IMR-90 (cell line): ENCODE measurements at regions not wholly inside any gene's neighbourhood (a gene's known extent, or its start where the extent isn't known, plus 50 kb on each side); places are given as distances from the start of the nearest gene placed in this dataset.

Experiments used
- ATAC-seq: fragments of 200-7000 bp; cut with Tn5 transposase; 2 replicates; pipeline ENCODE4 v1.9.1; 2020; ENCODE audit warnings: low read depth, mild to moderate bottlenecking, moderate library complexity
- BruUV-seq: library from RNA; stranded (reverse); fragments of 400-500 nt; replicated peaks from 2 replicates; lab custom pipeline; 2021; lab: Mats Ljungman, UMichigan
- CTCF ChIA-PET: fragments of 300-600 bp; formaldehyde crosslinking; extraction: SDS; loops from one replicate; lab custom pipeline; 2021; ENCODE audit warnings: antibody characterized with exemption; lab: Yijun Ruan, JAX
- POLR2A ChIA-PET: fragments of 300-600 bp; sonication (Branson Sonifier 250); formaldehyde crosslinking; loops from one replicate; lab custom pipeline; 2022; ENCODE audit warnings: antibody characterized with exemption; ENCODE audit not compliant: unreplicated experiment; lab: Charles Lee
- DNase-seq: peaks from one replicate; pipeline ENCODE4 v3.0.0; 2013
- H2AFZ ChIP-seq: replicated peaks from 2 replicates; pipeline ENCODE3; 2013; ENCODE audit warnings: low read length, mild to moderate bottlenecking; ENCODE audit not compliant: poor library complexity
- H2AK5ac ChIP-seq: 2 replicates; pipeline ENCODE4 v1.6.1; 2013; ENCODE audit warnings: low read depth, low read length, inconsistent platforms
- H2AK9ac ChIP-seq: replicated peaks from 2 replicates; pipeline ENCODE3; 2013; ENCODE audit warnings: mild to moderate bottlenecking, low read depth, low read length, moderate library complexity; ENCODE audit not compliant: poor library complexity
- H2BK120ac ChIP-seq: 2 replicates; pipeline ENCODE4 v1.6.1; 2013; ENCODE audit warnings: low read depth, low read length, inconsistent platforms
- H2BK15ac ChIP-seq: 3 replicates; pipeline ENCODE4 v1.6.1; 2013; ENCODE audit warnings: low read depth, low read length, inconsistent platforms
- H2BK20ac ChIP-seq: 2 replicates; pipeline ENCODE4 v1.6.1; 2013; ENCODE audit warnings: low read depth, mild to moderate bottlenecking, inconsistent platforms, low read length, moderate library complexity
- H2BK5ac ChIP-seq: 2 replicates; pipeline ENCODE4 v1.6.1; 2013; ENCODE audit warnings: mild to moderate bottlenecking, low read depth, low read length, inconsistent platforms; ENCODE audit not compliant: poor library complexity, severe bottlenecking
- H3K14ac ChIP-seq: replicated peaks from 2 replicates; pipeline ENCODE4 v1.6.1; 2013; ENCODE audit warnings: low read depth, low read length, inconsistent platforms
- H3K18ac ChIP-seq: 2 replicates; pipeline ENCODE4 v1.6.1; 2013; ENCODE audit warnings: low read depth, low read length, control low read depth
- H3K23ac ChIP-seq: 2 replicates; pipeline ENCODE4 v1.6.1; 2013; ENCODE audit warnings: low read depth, low read length, inconsistent platforms
- H3K27ac ChIP-seq: 2 replicates; pipeline ENCODE4 v1.5.1; 2013; ENCODE audit warnings: mild to moderate bottlenecking, control low read depth, low read length; ENCODE audit not compliant: insufficient read depth
- H3K27me3 ChIP-seq: 2 replicates; pipeline ENCODE4 v1.6.1; 2013; ENCODE audit warnings: low read length; ENCODE audit not compliant: control insufficient read depth, insufficient read depth
- H3K36me3 ChIP-seq: 2 replicates; pipeline ENCODE4 v1.6.1; 2013; ENCODE audit warnings: low read length, mixed read lengths; ENCODE audit not compliant: control insufficient read depth, insufficient read depth
- H3K4ac ChIP-seq: 2 replicates; pipeline ENCODE4 v1.6.1; 2013; ENCODE audit warnings: low read depth, low read length, inconsistent platforms
- H3K4me1 ChIP-seq: 2 replicates; pipeline ENCODE4 v1.6.1; 2013; ENCODE audit warnings: low read length, mixed read lengths; ENCODE audit not compliant: control insufficient read depth, insufficient read depth
- H3K4me2 ChIP-seq: 2 replicates; pipeline ENCODE4 v1.6.1; 2013; ENCODE audit warnings: low read depth, mild to moderate bottlenecking, control low read depth, low read length, moderate library complexity
- H3K4me3 ChIP-seq: 2 replicates; pipeline ENCODE4 v1.5.1; 2013; ENCODE audit warnings: low read depth, mild to moderate bottlenecking, control low read depth, low read length, moderate library complexity; ENCODE audit not compliant: insufficient read depth
- H3K56ac ChIP-seq: 2 replicates; pipeline ENCODE4 v1.6.1; 2013; ENCODE audit warnings: low read length, inconsistent platforms; ENCODE audit not compliant: insufficient read depth; ENCODE audit errors: extremely low read depth
- H3K79me1 ChIP-seq, 2 experiments: 2 replicates each; pipeline ENCODE4 v1.6.1; 2013; ENCODE audit warnings: low read length in 2 of 2, inconsistent platforms in 1 of 2, low read depth in 1 of 2
- H3K9ac ChIP-seq: 2 replicates; pipeline ENCODE4 v1.6.1; 2013; ENCODE audit warnings: low read depth, low read length, control low read depth
- H3K9me1 ChIP-seq: 2 replicates; pipeline ENCODE4 v1.6.1; 2013; ENCODE audit warnings: low read length, inconsistent platforms; ENCODE audit not compliant: insufficient read depth
- H3K9me3 ChIP-seq: 2 replicates; pipeline ENCODE4 v1.6.1; 2013; ENCODE audit warnings: low read length; ENCODE audit not compliant: control insufficient read depth, insufficient read depth
- H4K20me1 ChIP-seq: 2 replicates; pipeline ENCODE4 v1.6.1; 2013; ENCODE audit warnings: low read length, inconsistent platforms; ENCODE audit not compliant: insufficient read depth
- H4K5ac ChIP-seq: 2 replicates; pipeline ENCODE4 v1.6.1; 2013; ENCODE audit warnings: mild to moderate bottlenecking, low read depth, low read length, control low read depth
- H4K8ac ChIP-seq, 2 experiments: 2 replicates each; pipeline ENCODE4 v1.6.1; 2013; ENCODE audit warnings: low read depth in 2 of 2, low read length in 2 of 2, control low read depth in 1 of 2, inconsistent platforms in 1 of 2
- H4K91ac ChIP-seq: 2 replicates; pipeline ENCODE4 v1.6.1; 2013; ENCODE audit warnings: low read depth, low read length, inconsistent platforms; ENCODE audit not compliant: insufficient read depth
- BHLHE40 ChIP-seq: fragments of 150-350 bp; IDR thresholded peaks from 2 replicates; pipeline ENCODE4 v1.6.1; 2016; ENCODE audit warnings: mild to moderate bottlenecking, low read depth, low read length
- CEBPB ChIP-seq: IDR thresholded peaks from 2 replicates; pipeline ENCODE4 v1.6.1; 2012; ENCODE audit warnings: low read depth, low read length, improper control_type of control experiment
- CHD1 ChIP-seq: IDR thresholded peaks from 2 replicates; pipeline ENCODE4 v1.6.1; 2012; ENCODE audit warnings: low read depth, low read length, improper control_type of control experiment
- CTCF ChIP-seq: conservative IDR thresholded peaks from 2 replicates; pipeline ENCODE4 v1.5.1; 2012; ENCODE audit warnings: mild to moderate bottlenecking, low read depth, low read length, improper control_type of control experiment
- ELK1 ChIP-seq: fragments of 150-350 bp; IDR thresholded peaks from 2 replicates; pipeline ENCODE4 v1.6.1; 2016; ENCODE audit warnings: low read depth, mild to moderate bottlenecking, low read length, moderate library complexity, borderline replicate concordance
- FOS ChIP-seq: fragments of 150-350 bp; IDR thresholded peaks from 2 replicates; pipeline ENCODE4 v1.6.1; 2016; ENCODE audit warnings: low read depth, low read length
- MAFK ChIP-seq: IDR thresholded peaks from 2 replicates; pipeline ENCODE4 v1.6.1; 2012; ENCODE audit warnings: low read depth, low read length, improper control_type of control experiment
- MAZ ChIP-seq: IDR thresholded peaks from 2 replicates; pipeline ENCODE4 v1.6.1; 2012; ENCODE audit warnings: low read depth, mild to moderate bottlenecking, low read length, improper control_type of control experiment, moderate library complexity, borderline replicate concordance
- MXI1 ChIP-seq: IDR thresholded peaks from 2 replicates; pipeline ENCODE4 v1.6.1; 2012; ENCODE audit warnings: low read depth, mild to moderate bottlenecking, low read length, moderate library complexity, borderline replicate concordance
- NFE2L2 ChIP-seq: fragments of 150-350 bp; IDR thresholded peaks from 2 replicates; pipeline ENCODE4 v1.6.1; 2016; ENCODE audit warnings: low read depth, mild to moderate bottlenecking, low read length
- POLR2A ChIP-seq: IDR thresholded peaks from 2 replicates; pipeline ENCODE4 v1.6.1; 2012; ENCODE audit warnings: mild to moderate bottlenecking, low read depth, low read length
- RAD21 ChIP-seq: IDR thresholded peaks from 2 replicates; pipeline ENCODE4 v1.6.1; 2012; ENCODE audit warnings: low read length, improper control_type of control experiment
- RCOR1 ChIP-seq: IDR thresholded peaks from 2 replicates; pipeline ENCODE4 v1.6.1; 2012; ENCODE audit warnings: mild to moderate bottlenecking, low read length, improper control_type of control experiment; ENCODE audit not compliant: insufficient replicate concordance
- RFX5 ChIP-seq: IDR thresholded peaks from 2 replicates; pipeline ENCODE4 v1.8.0; 2012; ENCODE audit warnings: low read depth, mild to moderate bottlenecking, low read length, moderate library complexity
- SMC3 ChIP-seq: fragments of 150-350 bp; IDR thresholded peaks from 2 replicates; pipeline ENCODE4 v1.6.1; 2016; ENCODE audit warnings: low read depth, mild to moderate bottlenecking, antibody characterized with exemption, low read length, moderate library complexity
- USF2 ChIP-seq: fragments of 150-350 bp; IDR thresholded peaks from 2 replicates; pipeline ENCODE4 v1.6.1; 2017; ENCODE audit warnings: mild to moderate bottlenecking, antibody characterized with exemption, low read length, low read depth
- WGBS, 2 experiments: methylation state at CpG; one replicate each; pipeline versions ENCODE4 v1.1.5 to v1.1.7; 2013; ENCODE audit warnings: missing lambda C conversion rate in 2 of 2; ENCODE audit not compliant: insufficient read length in 1 of 2; ENCODE audit errors: extremely low coverage in 2 of 2; 5-methylcytosine and 5-hydroxymethylcytosine counted together
- dilution Hi-C: fragments of 300-500 bp; cut with HindIII; formaldehyde crosslinking; loops from one replicate; pipeline ENCODE4 v1.14.3; 2018; ENCODE audit warnings: low sequenced_read_pairs; ENCODE audit not compliant: unreplicated experiment
- in situ Hi-C: fragments of 300-500 bp; cut with MboI; formaldehyde crosslinking; loops from 3 replicates; pipeline ENCODE4 v1.14.3; 2019; ENCODE audit warnings: low sequenced_read_pairs, inconsistent platforms, mixed read lengths
- intact Hi-C: fragments of 100-400 bp; cut with micrococcal nuclease; formaldehyde crosslinking; loops from 2 replicates; pipeline ENCODE4 v1.10.0; 2022

- H3K4me3 ChIP-seq: no peak overlapping the region
- no peak overlapping the region for H2AK9ac ChIP-seq
- no peak overlapping the region for H3K23ac ChIP-seq
- 100% methylated on average over 1 of the region's 3 CpGs; no CpG with 5 or more reads in 1 of the 2 experiments for WGBS, 2 experiments
- CTCF ChIA-PET: interaction anchor here (0.6 to 0.7 kb wide), 2 partner anchors 14 to 162 kb away, joined by 3 read pairs; no protein-coding TSS in a partner anchor
- H4K91ac ChIP-seq: no peak overlapping the region
- H3K9ac ChIP-seq: no peak overlapping the region
- in situ Hi-C loops: no loop called here
- DNase-seq: no peak
- H4K5ac ChIP-seq: no peak overlapping the region
- H3K36me3 ChIP-seq: no peaks in the 10 kb centered on the region
- H2AK5ac ChIP-seq: no peak overlapping the region
- H2BK15ac ChIP-seq: no peak overlapping the region
- no peak overlapping the region for H3K4me2 ChIP-seq
- H3K79me1 ChIP-seq: no peaks in the 10 kb centered on the region
- H3K4me1 ChIP-seq: no peaks in the 10 kb centered on the region
- no peak overlapping the region for H4K8ac ChIP-seq
- H3K14ac ChIP-seq: no peak overlapping the region
- POLR2A ChIA-PET: no interaction called here
- dilution Hi-C loops: no loop called here
- H3K18ac ChIP-seq: no peak overlapping the region
- H3K4ac ChIP-seq: no peak overlapping the region
- H2BK5ac ChIP-seq: no peak overlapping the region
- no peaks in the 10 kb centered on the region for H3K9me1 ChIP-seq
- H3K27ac ChIP-seq: no peak overlapping the region
- no peaks in the 10 kb centered on the region for H4K20me1 ChIP-seq
- no peak for ATAC-seq
- intact Hi-C loops: no loop called here
- no peak overlapping the region for H2BK120ac ChIP-seq
- no peaks in the 10 kb centered on the region for H3K9me3 ChIP-seq
- no peaks in the 10 kb centered on the region for H3K27me3 ChIP-seq
- no peak overlapping the region for H2BK20ac ChIP-seq
- no peak for TF ChIP-seq BHLHE40
- TF ChIP-seq NFE2L2: no peak
- no peak for TF ChIP-seq RCOR1
- TF ChIP-seq CEBPB: no peak
- TF ChIP-seq MAZ: no peak
- TF ChIP-seq CTCF: no peak
- no peak for TF ChIP-seq RFX5
- TF ChIP-seq ELK1: no peak
- TF ChIP-seq POLR2A: no peak
- TF ChIP-seq RAD21: no peak
- no peak for TF ChIP-seq MXI1
- no peak for TF ChIP-seq USF2
- TF ChIP-seq FOS: no peak
- no peak for TF ChIP-seq SMC3
- no peak for TF ChIP-seq CHD1
- no peak for TF ChIP-seq MAFK
- BruUV-seq: no TSS peak
- H2AFZ ChIP-seq: no peak overlapping the region
- H3K56ac ChIP-seq: no peak overlapping the region
These were observed 447.1 kb upstream of the MMADHC start for GRCh38 chr2:150034665-150035064.
